ENCODE measurements at regions not wholly inside any gene's neighbourhood (a gene's known extent, or its start where the extent isn't known, plus 50 kb on each side); places are given as distances from the start of the nearest gene placed in this dataset.

DNA sequence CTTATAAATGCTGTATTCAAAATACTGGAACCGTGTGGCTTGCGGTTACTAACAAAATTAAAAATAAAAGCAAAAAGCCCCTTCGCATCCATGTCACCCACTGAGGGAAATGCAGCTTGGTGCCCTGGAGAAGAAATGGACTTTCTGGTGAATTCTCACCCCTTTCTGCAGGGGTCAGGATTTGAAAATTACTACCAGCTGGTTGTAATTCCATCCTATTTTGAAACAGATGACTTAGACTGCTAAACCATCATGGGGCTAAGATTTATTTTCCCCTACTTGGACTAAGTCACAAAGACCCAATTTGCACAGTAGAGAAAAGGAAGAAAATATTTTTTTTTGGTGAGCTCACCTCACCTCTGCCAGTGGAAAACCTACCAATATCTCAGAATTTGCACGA lies 111.4 kb upstream of the MYOCD start:
- DNase-seq (ENCODE audit: low spot score in 2 of 2), result no peak
- Histone ChIP-seq H3K27me3 (no peaks in the 10 kb centered on the region), H3K27ac (no peak overlapping the region), H3K4me1 (no peaks in the 10 kb centered on the region), H3K9me3 (no peaks in the 10 kb centered on the region), H3K4me3 (no peak overlapping the region), H3K36me3 (no peaks in the 10 kb centered on the region)
- WGBS, result 84% methylated on average over 4 of the region's 4 CpGs
- TF ChIP-seq POLR2AphosphoS5 (IDR thresholded peaks at IDR 0.05) (no peak), POLR2A (IDR thresholded peaks at IDR 0.05) (no peak), EP300 (IDR thresholded peaks at IDR 0.05) (no peak)
- TF ChIP-seq, protein P1, sequence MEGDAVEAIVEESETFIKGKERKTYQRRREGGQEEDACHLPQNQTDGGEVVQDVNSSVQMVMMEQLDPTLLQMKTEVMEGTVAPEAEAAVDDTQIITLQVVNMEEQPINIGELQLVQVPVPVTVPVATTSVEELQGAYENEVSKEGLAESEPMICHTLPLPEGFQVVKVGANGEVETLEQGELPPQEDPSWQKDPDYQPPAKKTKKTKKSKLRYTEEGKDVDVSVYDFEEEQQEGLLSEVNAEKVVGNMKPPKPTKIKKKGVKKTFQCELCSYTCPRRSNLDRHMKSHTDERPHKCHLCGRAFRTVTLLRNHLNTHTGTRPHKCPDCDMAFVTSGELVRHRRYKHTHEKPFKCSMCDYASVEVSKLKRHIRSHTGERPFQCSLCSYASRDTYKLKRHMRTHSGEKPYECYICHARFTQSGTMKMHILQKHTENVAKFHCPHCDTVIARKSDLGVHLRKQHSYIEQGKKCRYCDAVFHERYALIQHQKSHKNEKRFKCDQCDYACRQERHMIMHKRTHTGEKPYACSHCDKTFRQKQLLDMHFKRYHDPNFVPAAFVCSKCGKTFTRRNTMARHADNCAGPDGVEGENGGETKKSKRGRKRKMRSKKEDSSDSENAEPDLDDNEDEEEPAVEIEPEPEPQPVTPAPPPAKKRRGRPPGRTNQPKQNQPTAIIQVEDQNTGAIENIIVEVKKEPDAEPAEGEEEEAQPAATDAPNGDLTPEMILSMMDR (IDR thresholded peaks at IDR 0.05), result no peak

DNA sequence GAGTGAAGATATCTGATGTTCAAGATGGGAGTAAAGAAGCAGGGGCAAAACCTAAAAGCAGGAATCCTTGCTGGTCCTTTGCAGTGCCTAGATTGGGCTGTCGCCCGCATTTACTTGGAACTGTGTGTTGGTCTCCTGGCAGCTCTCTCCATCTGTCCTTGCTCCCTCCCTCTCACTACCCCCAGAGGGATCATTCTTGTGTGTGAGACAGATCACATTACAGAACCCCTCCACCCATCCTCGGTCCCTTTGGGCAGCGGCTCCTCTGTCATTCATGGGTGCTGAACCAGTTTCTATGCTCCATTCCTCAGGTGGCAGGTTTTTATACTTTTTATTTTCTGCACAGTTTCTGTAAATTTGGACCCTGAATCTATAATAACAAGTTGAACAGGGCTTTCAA lies 99.4 kb upstream of the MYOCD start:
- Histone ChIP-seq H3K9me3 (no peaks in the 10 kb centered on the region), H3K27ac (no peak overlapping the region), H3K4me1 (no peaks in the 10 kb centered on the region), H3K4me3 (no peak overlapping the region), H3K27me3 (peaks cover 12% of the 10 kb centered on the region), H3K36me3 (no peaks in the 10 kb centered on the region)
- WGBS, result 40% methylated on average over 4 of the region's 4 CpGs
- no peak for TF ChIP-seq POLR2AphosphoS5 (IDR thresholded peaks at IDR 0.05)
- no peak for TF ChIP-seq POLR2A (IDR thresholded peaks at IDR 0.05)
- no peak for TF ChIP-seq EP300 (IDR thresholded peaks at IDR 0.05)
- TF ChIP-seq, protein P1 (IDR thresholded peaks at IDR 0.05), result no peak
- DNase-seq (ENCODE audit: low spot score in 2 of 2), result no peak

DNA sequence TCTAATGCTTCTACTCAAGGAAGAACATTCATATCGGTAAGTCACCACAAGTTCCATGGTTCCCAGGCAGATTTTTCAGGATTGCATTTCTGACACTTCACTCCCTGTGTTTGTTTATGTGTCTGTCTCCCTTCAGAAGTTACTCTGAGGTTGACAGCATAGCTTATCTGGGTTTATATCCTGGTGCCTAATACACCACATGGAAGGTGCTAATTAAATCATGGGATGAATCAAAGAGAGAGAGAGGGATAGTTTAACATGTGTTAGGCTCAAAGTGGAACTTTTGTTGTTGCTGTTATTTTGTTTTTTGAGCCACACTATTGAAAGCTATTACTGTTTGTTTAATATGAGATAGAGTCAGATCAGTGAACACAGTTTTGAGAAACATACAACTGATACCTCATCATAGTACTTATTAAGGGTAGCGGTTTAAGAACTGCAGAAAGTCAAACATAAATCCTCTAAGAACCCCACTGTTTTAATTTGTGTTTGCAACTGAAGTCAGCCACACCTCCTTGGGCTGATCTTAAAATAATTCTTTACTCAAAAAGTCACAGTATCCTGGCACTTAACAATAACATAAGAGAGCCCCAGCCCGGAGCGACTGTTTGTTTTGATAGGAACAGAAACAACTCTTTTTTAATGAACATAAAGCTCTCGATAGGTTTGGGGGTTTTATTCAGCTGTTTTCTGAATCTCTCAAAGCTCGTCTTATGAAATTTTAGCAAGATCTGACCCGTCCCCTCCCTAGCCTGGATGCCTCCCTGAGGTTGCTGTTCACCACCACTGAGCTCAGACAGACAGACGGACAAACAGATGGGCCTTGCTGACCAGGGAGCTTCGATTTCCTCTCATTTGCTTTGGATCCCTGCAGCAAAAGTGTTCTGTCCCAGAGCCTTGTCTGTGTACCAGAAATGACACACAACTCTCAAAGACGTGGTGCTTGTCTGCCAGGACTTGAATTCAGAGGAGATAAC lies 98.3 kb upstream of the MYOCD start:
- Histone ChIP-seq H3K36me3 (no peaks in the 10 kb centered on the region), H3K27me3 (peaks cover 12% of the 10 kb centered on the region), H3K27ac (no peak overlapping the region), H3K4me3 (no peak overlapping the region), H3K4me1 (no peaks in the 10 kb centered on the region), H3K9me3 (no peaks in the 10 kb centered on the region)
- no peak for DNase-seq (ENCODE audit: low spot score in 2 of 2)
- 52% methylated on average over 9 of the region's 10 CpGs for WGBS
- TF ChIP-seq, protein P1 (IDR thresholded peaks at IDR 0.05), result no peak
- TF ChIP-seq POLR2AphosphoS5 (IDR thresholded peaks at IDR 0.05), result no peak
- no peak for TF ChIP-seq EP300 (IDR thresholded peaks at IDR 0.05)
- TF ChIP-seq POLR2A (IDR thresholded peaks at IDR 0.05), result no peak

DNA sequence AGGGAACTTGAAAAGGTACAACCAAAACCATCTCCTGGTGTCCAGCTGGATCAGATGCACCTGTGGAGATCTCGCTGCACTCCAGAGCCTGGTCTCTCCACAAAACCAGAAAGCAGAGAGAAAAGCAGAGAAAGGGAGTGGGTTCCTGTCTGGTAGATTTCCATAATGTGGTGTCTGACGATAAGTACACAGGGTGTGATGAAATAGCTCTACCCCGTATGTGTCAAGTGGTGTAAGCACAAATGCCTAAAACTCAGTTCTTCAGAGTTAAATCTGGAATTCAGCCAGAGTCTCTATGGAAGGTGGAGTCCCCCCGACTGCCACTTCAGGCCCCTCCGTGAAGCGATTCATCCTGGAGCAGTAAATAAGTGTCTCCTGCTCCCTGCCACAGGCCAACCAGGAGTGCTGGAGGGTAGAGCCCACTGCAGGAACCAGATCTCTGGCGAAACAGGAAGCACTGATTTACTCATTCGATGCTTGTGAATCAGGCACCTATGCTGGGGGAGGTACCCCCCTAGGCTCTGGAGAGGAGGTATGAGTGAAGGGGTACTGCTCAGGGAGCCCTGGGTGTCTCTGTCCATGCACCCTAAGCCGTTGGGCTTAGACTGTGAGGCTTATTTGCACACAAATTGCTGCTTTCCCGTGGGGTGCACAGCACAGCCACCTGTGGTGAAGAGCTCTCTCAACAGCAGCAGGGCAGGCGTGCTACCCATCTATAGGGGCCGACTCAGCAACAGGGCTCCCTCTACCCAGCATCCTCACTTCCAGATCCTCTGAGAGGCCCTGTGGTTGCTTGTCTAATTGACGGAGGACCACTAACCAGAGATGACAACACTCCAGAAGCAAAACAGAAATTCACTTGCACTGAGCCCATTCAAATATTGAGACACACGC lies 97.1 kb upstream of the MYOCD start:
- WGBS, result 53% methylated on average over 11 of the region's 14 CpGs
- no peak for TF ChIP-seq EP300 (IDR thresholded peaks at IDR 0.05)
- TF ChIP-seq POLR2AphosphoS5 (IDR thresholded peaks at IDR 0.05), result no peak
- TF ChIP-seq, protein P1 (IDR thresholded peaks at IDR 0.05), result no peak
- TF ChIP-seq POLR2A (IDR thresholded peaks at IDR 0.05), result no peak
- no peak overlapping the region for H3K4me3 ChIP-seq

DNA sequence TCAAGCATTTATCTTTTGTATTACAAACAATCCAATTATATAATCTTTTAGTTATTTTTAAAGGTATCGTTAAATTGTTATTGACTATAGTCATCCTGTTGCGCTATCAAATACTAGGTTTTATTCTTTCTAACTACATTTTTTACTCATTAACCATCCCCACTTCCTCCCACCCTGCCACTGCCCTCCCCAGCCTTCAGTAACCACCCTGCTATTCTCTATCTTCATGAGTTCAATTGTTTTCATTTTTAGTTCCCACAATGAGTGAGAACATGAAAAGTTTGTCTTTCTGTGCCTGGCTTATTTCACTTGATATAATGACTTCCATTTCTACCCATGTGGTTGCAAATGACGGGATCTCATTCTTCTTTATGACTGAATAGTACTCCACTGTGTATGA lies 94.1 kb upstream of the MYOCD start:
- Histone ChIP-seq H3K27me3 (peaks cover 7% of the 10 kb centered on the region), H3K9me3 (no peaks in the 10 kb centered on the region), H3K4me1 (no peaks in the 10 kb centered on the region), H3K27ac (no peak overlapping the region), H3K4me3 (no peak overlapping the region), H3K36me3 (no peaks in the 10 kb centered on the region)
- DNase-seq (ENCODE audit: low spot score in 2 of 2), result no peak
- TF ChIP-seq POLR2A (IDR thresholded peaks at IDR 0.05), result no peak
- 98% methylated on average over 3 of the region's 3 CpGs for WGBS

More for the DNA sequence above, 97.1 kb upstream of the MYOCD start:
- DNase-seq (ENCODE audit: low spot score in 2 of 2), result no peak
- H3K9me3 ChIP-seq, result no peaks in the 10 kb centered on the region
- no peak overlapping the region for H3K27ac ChIP-seq
- H3K27me3 ChIP-seq, result peaks cover 12% of the 10 kb centered on the region
- no peaks in the 10 kb centered on the region for H3K4me1 ChIP-seq
- H3K36me3 ChIP-seq, result no peaks in the 10 kb centered on the region

All from suprapubic skin (tissue), 4 donors.